GM12878 (cell line): ENCODE measurements at regions not wholly inside any gene's neighbourhood (a gene's known extent, or its start where the extent isn't known, plus 50 kb on each side); places are given as distances from the start of the nearest gene placed in this dataset.

Experiments used
- ATAC-seq: fragments of 200-7000 bp; cut with Tn5 transposase; 3 replicates; pipeline ENCODE4 v1.9.1; 2020; ENCODE audit warnings: mild to moderate bottlenecking, moderate library complexity
- BruUV-seq: library from RNA; stranded (reverse); fragments of 400-500 nt; replicated peaks from 2 replicates; lab custom pipeline; 2021; lab: Mats Ljungman, UMichigan
- CTCF ChIA-PET: fragments of 300-600 bp; sonication (Branson Sonifier 250); formaldehyde crosslinking; extraction: SDS; loops from one replicate; lab custom pipeline; 2021; ENCODE audit warnings: inconsistent platforms; lab: Yijun Ruan, JAX
- POLR2A ChIA-PET: fragments of 350-600 bp; formaldehyde crosslinking; extraction: SDS; loops from one replicate; lab custom pipeline; 2021; ENCODE audit warnings: inconsistent platforms; lab: Charles Lee
- RAD21 ChIA-PET: fragments of 300-600 bp; sonication (Branson Sonifier 250); formaldehyde crosslinking; loops from one replicate; lab custom pipeline; 2023; ENCODE audit warnings: antibody characterized with exemption; ENCODE audit not compliant: unreplicated experiment; lab: Charles Lee
- SMC1A ChIA-PET: fragments of 300-600 bp; sonication (Branson Sonifier 250); formaldehyde crosslinking; loops from one replicate; lab custom pipeline; 2023; ENCODE audit not compliant: unreplicated experiment, uncharacterized antibody; lab: Charles Lee
- DNase-seq: peaks from one replicate; pipeline ENCODE4 v3.0.0-alpha.2; 2011; ENCODE audit warnings: low read depth, low spot score
- FAIRE-seq: peaks from 3 replicates; lab custom pipeline; 2011; peaks lifted over from hg19 to GRCh38; lab: Jason Lieb, UNC
- H2AFZ ChIP-seq: 2 replicates; pipeline ENCODE4 v1.6.0; 2011; ENCODE audit warnings: low read depth, low read length, control low read depth; ENCODE audit not compliant: control insufficient read depth
- H3K27ac ChIP-seq: 2 replicates; pipeline ENCODE4 v1.5.1; 2011; ENCODE audit warnings: control low read depth; ENCODE audit not compliant: control insufficient read depth, insufficient read depth
- H3K27me3 ChIP-seq, 2 experiments: replicated peaks in 1 of 2; 2 replicates each; pipeline versions ENCODE4 v1.6.0 to v1.6.1; 2011; ENCODE audit warnings: low read length in 1 of 2; ENCODE audit not compliant: control insufficient read depth in 2 of 2, insufficient read depth in 2 of 2
- H3K36me3 ChIP-seq, 2 experiments: 2 replicates each; pipeline ENCODE4 v1.5.1; 2011; ENCODE audit warnings: low read length in 1 of 2; ENCODE audit not compliant: control insufficient read depth in 2 of 2, insufficient read depth in 2 of 2
- H3K4me1 ChIP-seq: 2 replicates; pipeline ENCODE4 v1.6.1; 2011; ENCODE audit warnings: mild to moderate bottlenecking, low read length, moderate library complexity, mixed read lengths; ENCODE audit not compliant: control insufficient read depth, insufficient read depth
- H3K4me2 ChIP-seq: 2 replicates; pipeline ENCODE4 v1.6.0; 2011; ENCODE audit warnings: control low read depth; ENCODE audit not compliant: control insufficient read depth, insufficient read depth
- H3K4me3 ChIP-seq: fragments of 200-600 bp; sonication (generic); 2 replicates; pipeline ENCODE4 v1.5.1; 2016
- H3K79me2 ChIP-seq: 2 replicates; pipeline ENCODE4 v1.6.0; 2011; ENCODE audit warnings: low read length; ENCODE audit not compliant: control insufficient read depth, insufficient read depth
- H3K9ac ChIP-seq: 2 replicates; pipeline ENCODE4 v1.8.0; 2011; ENCODE audit warnings: low read length, control low read depth, mixed read lengths; ENCODE audit not compliant: control insufficient read depth, insufficient read depth
- H3K9me3 ChIP-seq: replicated peaks from 3 replicates; pipeline ENCODE4 v1.5.1; 2011; ENCODE audit warnings: mild to moderate bottlenecking, low read length; ENCODE audit not compliant: control insufficient read depth, insufficient read depth
- H4K20me1 ChIP-seq: 2 replicates; pipeline ENCODE4 v1.6.0; 2011; ENCODE audit not compliant: control insufficient read depth, insufficient read depth
- CBX3 ChIP-seq: fragments of 200-600 bp; sonication (generic); IDR thresholded peaks from 2 replicates; pipeline ENCODE4 v1.6.1; 2016; ENCODE audit warnings: low read depth, borderline replicate concordance
- CHD2 ChIP-seq: IDR thresholded peaks from 2 replicates; pipeline ENCODE4 v1.6.1; 2011; ENCODE audit warnings: low read depth, low read length, improper control_type of control experiment, borderline replicate concordance
- MTA2 ChIP-seq: fragments of 450-650 bp; IDR thresholded peaks from 2 replicates; pipeline ENCODE4 v1.6.1; 2016; ENCODE audit warnings: low read depth, mild to moderate bottlenecking, moderate library complexity
- PAX8 ChIP-seq: fragments of 450-650 bp; IDR thresholded peaks from 2 replicates; pipeline ENCODE4 v1.6.1; 2017; ENCODE audit warnings: mild to moderate bottlenecking, moderate library complexity
- RCOR1 ChIP-seq: conservative IDR thresholded peaks from 2 replicates; pipeline ENCODE4 v1.6.1; 2012; ENCODE audit warnings: low read depth, low read length, improper control_type of control experiment
- SMAD1 ChIP-seq: fragments of 450-650 bp; IDR thresholded peaks from 2 replicates; pipeline ENCODE4 v1.6.1; 2018; ENCODE audit warnings: mild to moderate bottlenecking, low read depth; ENCODE audit not compliant: partially characterized antibody
- SP1 ChIP-seq: IDR thresholded peaks from one replicate; pipeline ENCODE4 v1.6.1; 2011; ENCODE audit warnings: low read depth, low read length
- SUPT20H ChIP-seq: IDR thresholded peaks from 2 replicates; pipeline ENCODE4 v1.6.1; 2011; ENCODE audit warnings: low read depth, mild to moderate bottlenecking, low read length, moderate library complexity, borderline replicate concordance; ENCODE audit not compliant: control insufficient read depth
- TBL1XR1 ChIP-seq: IDR thresholded peaks from 2 replicates; pipeline ENCODE4 v1.6.1; 2012; ENCODE audit warnings: low read depth, low read length, improper control_type of control experiment
- ZZZ3 ChIP-seq: IDR thresholded peaks from 2 replicates; pipeline ENCODE4 v1.6.1; 2011; ENCODE audit warnings: low read depth; ENCODE audit not compliant: control insufficient read depth, insufficient read length
- WGBS: methylation state at CpG from one replicate; pipeline ENCODE4 v1.1.6; 2016; ENCODE audit warnings: low lambda C conversion rate; ENCODE audit not compliant: insufficient replicate concordance, insufficient coverage; ENCODE audit errors: missing lambda C conversion rate; 5-methylcytosine and 5-hydroxymethylcytosine counted together
- in situ Hi-C: fragments of 300-500 bp; cut with MboI; formaldehyde crosslinking; loops from 9 replicates; pipeline ENCODE4 v1.14.3; 2018; ENCODE audit warnings: mixed read lengths
- intact Hi-C: fragments of 100-400 bp; cut with micrococcal nuclease; formaldehyde crosslinking; loops from one replicate; pipeline ENCODE4 v1.14.2; 2022; ENCODE audit not compliant: unreplicated experiment
- TF ChIP-seq, protein P1 (sequence below): fragments of 450-650 bp; IDR thresholded peaks from 2 replicates; pipeline ENCODE4 v1.6.1; 2018; ENCODE audit warnings: mild to moderate bottlenecking, low read depth, moderate library complexity; ENCODE audit not compliant: partially characterized antibody
- TF ChIP-seq, protein P2 (sequence below): fragments of 150-350 bp; IDR thresholded peaks from 2 replicates; pipeline ENCODE4 v1.6.1; 2014; ENCODE audit warnings: mild to moderate bottlenecking, low read depth, low read length
- TF ChIP-seq, protein P3 (sequence below): fragments of 450-650 bp; IDR thresholded peaks from 2 replicates; pipeline ENCODE4 v1.6.1; 2014; ENCODE audit warnings: mild to moderate bottlenecking
- TF ChIP-seq, protein P4 (sequence below): fragments of 450-650 bp; IDR thresholded peaks from 2 replicates; pipeline ENCODE4 v1.6.1; 2016; ENCODE audit warnings: mild to moderate bottlenecking, moderate library complexity, borderline replicate concordance

DNA sequence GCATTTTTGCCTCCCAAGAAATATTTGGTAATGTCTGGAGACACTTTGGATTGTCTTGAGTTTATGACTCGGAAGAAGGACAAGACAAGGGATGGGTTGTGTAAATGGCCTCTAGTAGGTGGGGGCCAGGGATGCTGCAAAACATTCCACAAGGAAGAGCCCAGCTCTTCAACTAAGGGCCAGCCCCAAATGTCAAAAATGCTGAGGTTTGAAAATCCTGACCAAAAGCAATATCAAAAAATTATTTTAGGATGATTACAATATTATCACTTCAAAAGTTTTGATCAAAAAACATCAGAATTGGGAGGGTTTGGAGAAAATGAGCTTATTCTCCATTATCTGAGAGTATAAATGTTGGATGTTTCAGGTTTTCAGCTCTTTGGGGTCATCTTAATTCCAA is 248.9 kb upstream of the SLC24A2 start:
- 8% methylated on average over 1 of the region's 1 CpG for WGBS
- no peak for FAIRE-seq

More for the DNA sequence above, 248.9 kb upstream of the SLC24A2 start:
- POLR2A ChIA-PET: interaction anchor here (0.6 kb wide), 1 partner anchor 36 kb away, joined by 3 read pairs; no protein-coding TSS in a partner anchor
- Histone ChIP-seq H3K36me3 (no peaks in the 10 kb centered on the region), H3K9me3 (no peaks in the 10 kb centered on the region), H3K4me3 (no peak overlapping the region), H4K20me1 (no peaks in the 10 kb centered on the region), H3K9ac (no peak overlapping the region), H3K27ac (no peak overlapping the region), H2AFZ (no peak overlapping the region), H3K4me1 (no peaks in the 10 kb centered on the region), H3K79me2 (no peaks in the 10 kb centered on the region), H3K27me3 (no peaks in the 10 kb centered on the region), H3K4me2 (no peak overlapping the region)
- ATAC-seq: no peak
- SMC1A ChIA-PET: interaction anchor here (0.7 to 1.0 kb wide), 3 partner anchors 10 to 198 kb away, joined by 3 read pairs; no protein-coding TSS in a partner anchor
- DNase-seq: no peak
- RAD21 ChIA-PET: no interaction called here
- intact Hi-C loops (no loop called here), in situ Hi-C loops (no loop called here)
- no TSS peak for BruUV-seq
- no peak for TF ChIP-seq TBL1XR1
- no peak for TF ChIP-seq SP1
- no peak for TF ChIP-seq CHD2
- TF ChIP-seq, protein P1, sequence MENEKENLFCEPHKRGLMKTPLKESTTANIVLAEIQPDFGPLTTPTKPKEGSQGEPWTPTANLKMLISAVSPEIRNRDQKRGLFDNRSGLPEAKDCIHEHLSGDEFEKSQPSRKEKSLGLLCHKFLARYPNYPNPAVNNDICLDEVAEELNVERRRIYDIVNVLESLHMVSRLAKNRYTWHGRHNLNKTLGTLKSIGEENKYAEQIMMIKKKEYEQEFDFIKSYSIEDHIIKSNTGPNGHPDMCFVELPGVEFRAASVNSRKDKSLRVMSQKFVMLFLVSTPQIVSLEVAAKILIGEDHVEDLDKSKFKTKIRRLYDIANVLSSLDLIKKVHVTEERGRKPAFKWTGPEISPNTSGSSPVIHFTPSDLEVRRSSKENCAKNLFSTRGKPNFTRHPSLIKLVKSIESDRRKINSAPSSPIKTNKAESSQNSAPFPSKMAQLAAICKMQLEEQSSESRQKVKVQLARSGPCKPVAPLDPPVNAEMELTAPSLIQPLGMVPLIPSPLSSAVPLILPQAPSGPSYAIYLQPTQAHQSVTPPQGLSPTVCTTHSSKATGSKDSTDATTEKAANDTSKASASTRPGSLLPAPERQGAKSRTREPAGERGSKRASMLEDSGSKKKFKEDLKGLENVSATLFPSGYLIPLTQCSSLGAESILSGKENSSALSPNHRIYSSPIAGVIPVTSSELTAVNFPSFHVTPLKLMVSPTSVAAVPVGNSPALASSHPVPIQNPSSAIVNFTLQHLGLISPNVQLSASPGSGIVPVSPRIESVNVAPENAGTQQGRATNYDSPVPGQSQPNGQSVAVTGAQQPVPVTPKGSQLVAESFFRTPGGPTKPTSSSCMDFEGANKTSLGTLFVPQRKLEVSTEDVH: no peak
- TF ChIP-seq, protein P2, sequence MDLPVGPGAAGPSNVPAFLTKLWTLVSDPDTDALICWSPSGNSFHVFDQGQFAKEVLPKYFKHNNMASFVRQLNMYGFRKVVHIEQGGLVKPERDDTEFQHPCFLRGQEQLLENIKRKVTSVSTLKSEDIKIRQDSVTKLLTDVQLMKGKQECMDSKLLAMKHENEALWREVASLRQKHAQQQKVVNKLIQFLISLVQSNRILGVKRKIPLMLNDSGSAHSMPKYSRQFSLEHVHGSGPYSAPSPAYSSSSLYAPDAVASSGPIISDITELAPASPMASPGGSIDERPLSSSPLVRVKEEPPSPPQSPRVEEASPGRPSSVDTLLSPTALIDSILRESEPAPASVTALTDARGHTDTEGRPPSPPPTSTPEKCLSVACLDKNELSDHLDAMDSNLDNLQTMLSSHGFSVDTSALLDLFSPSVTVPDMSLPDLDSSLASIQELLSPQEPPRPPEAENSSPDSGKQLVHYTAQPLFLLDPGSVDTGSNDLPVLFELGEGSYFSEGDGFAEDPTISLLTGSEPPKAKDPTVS: no peak
- no peak for TF ChIP-seq RCOR1
- TF ChIP-seq, protein P3, sequence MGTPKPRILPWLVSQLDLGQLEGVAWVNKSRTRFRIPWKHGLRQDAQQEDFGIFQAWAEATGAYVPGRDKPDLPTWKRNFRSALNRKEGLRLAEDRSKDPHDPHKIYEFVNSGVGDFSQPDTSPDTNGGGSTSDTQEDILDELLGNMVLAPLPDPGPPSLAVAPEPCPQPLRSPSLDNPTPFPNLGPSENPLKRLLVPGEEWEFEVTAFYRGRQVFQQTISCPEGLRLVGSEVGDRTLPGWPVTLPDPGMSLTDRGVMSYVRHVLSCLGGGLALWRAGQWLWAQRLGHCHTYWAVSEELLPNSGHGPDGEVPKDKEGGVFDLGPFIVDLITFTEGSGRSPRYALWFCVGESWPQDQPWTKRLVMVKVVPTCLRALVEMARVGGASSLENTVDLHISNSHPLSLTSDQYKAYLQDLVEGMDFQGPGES: no peak
- TF ChIP-seq, protein P4, sequence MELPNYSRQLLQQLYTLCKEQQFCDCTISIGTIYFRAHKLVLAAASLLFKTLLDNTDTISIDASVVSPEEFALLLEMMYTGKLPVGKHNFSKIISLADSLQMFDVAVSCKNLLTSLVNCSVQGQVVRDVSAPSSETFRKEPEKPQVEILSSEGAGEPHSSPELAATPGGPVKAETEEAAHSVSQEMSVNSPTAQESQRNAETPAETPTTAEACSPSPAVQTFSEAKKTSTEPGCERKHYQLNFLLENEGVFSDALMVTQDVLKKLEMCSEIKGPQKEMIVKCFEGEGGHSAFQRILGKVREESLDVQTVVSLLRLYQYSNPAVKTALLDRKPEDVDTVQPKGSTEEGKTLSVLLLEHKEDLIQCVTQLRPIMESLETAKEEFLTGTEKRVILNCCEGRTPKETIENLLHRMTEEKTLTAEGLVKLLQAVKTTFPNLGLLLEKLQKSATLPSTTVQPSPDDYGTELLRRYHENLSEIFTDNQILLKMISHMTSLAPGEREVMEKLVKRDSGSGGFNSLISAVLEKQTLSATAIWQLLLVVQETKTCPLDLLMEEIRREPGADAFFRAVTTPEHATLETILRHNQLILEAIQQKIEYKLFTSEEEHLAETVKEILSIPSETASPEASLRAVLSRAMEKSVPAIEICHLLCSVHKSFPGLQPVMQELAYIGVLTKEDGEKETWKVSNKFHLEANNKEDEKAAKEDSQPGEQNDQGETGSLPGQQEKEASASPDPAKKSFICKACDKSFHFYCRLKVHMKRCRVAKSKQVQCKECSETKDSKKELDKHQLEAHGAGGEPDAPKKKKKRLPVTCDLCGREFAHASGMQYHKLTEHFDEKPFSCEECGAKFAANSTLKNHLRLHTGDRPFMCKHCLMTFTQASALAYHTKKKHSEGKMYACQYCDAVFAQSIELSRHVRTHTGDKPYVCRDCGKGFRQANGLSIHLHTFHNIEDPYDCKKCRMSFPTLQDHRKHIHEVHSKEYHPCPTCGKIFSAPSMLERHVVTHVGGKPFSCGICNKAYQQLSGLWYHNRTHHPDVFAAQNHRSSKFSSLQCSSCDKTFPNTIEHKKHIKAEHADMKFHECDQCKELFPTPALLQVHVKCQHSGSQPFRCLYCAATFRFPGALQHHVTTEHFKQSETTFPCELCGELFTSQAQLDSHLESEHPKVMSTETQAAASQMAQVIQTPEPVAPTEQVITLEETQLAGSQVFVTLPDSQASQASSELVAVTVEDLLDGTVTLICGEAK: no peak
- TF ChIP-seq CBX3: no peak
- TF ChIP-seq PAX8: no peak
- TF ChIP-seq SMAD1: no peak
- no peak for TF ChIP-seq ZZZ3
- no peak for TF ChIP-seq MTA2
- no peak for TF ChIP-seq SUPT20H
- CTCF ChIA-PET: interaction anchor here (0.8 kb wide), 1 partner anchor 12 kb away, joined by 3 read pairs; no protein-coding TSS in a partner anchor
